K562 (cell line): ENCODE measurements at regions not wholly inside any gene's neighbourhood (a gene's known extent, or its start where the extent isn't known, plus 50 kb on each side); places are given as distances from the start of the nearest gene placed in this dataset.

Experiments used
- ATAC-seq: fragments of 200-7000 bp; cut with Tn5 transposase; 3 replicates; pipeline ENCODE4 v1.9.1; 2020; ENCODE audit warnings: moderate library complexity
- BruUV-seq: library from RNA; stranded (reverse); fragments of 400-500 nt; replicated peaks from 2 replicates; lab custom pipeline; 2021; lab: Mats Ljungman, UMichigan
- CTCF ChIA-PET: fragments of 300-600 bp; formaldehyde crosslinking; extraction: SDS; loops from one replicate; lab custom pipeline; 2021; ENCODE audit warnings: low intra/inter-chr PET ratio; lab: Yijun Ruan, JAX
- POLR2A ChIA-PET: fragments of 300-600, 350-650 bp; sonication (Branson Sonifier 250); formaldehyde crosslinking; extraction: SDS; loops from one replicate; lab custom pipeline; 2021; ENCODE audit warnings: antibody characterized with exemption, inconsistent platforms; lab: Yijun Ruan, JAX
- DNase-seq, 4 experiments: peaks; one replicate each; pipeline versions ENCODE4 v3.0.0 to v3.0.0-alpha.2; 2011 to 2018; ENCODE audit warnings: low spot score in 3 of 4, mixed read lengths in 3 of 4; ENCODE audit errors: extremely low read depth in 1 of 4
- FAIRE-seq: peaks from 2 replicates; lab custom pipeline; 2011; peaks lifted over from hg19 to GRCh38; lab: Jason Lieb, UNC
- H2AFZ ChIP-seq: 2 replicates; pipeline ENCODE4 v1.6.0; 2011; ENCODE audit warnings: low read depth, low read length, control low read depth, inconsistent platforms
- H3K27ac ChIP-seq: fragments of 200-600 bp; 3 replicates; pipeline ENCODE4 v1.8.0; 2011; ENCODE audit warnings: low read depth, mild to moderate bottlenecking, control low read depth, inconsistent platforms, low read length, moderate library complexity, mixed read lengths; ENCODE audit errors: extremely low read depth
- H3K27me3 ChIP-seq, 2 experiments: fragments of 300-600 bp in 1 of 2; 2 replicates in 1 of 2; 3 replicates in 1 of 2; pipeline versions ENCODE4 v1.6.0 to v1.8.0; 2011; ENCODE audit warnings: inconsistent platforms in 2 of 2, low read length in 2 of 2, mild to moderate bottlenecking in 1 of 2, mixed read lengths in 1 of 2, moderate library complexity in 1 of 2; ENCODE audit not compliant: control insufficient read depth in 2 of 2, insufficient read depth in 2 of 2
- H3K36me3 ChIP-seq: fragments of 300-600 bp; 3 replicates; pipeline ENCODE4 v1.8.0; 2011; ENCODE audit warnings: mild to moderate bottlenecking, low read length, inconsistent platforms; ENCODE audit not compliant: control insufficient read depth, insufficient read depth
- H3K4me1 ChIP-seq, 2 experiments: fragments of 200-600 bp in 1 of 2; replicated peaks in 1 of 2; 2 replicates in 1 of 2; 3 replicates in 1 of 2; pipeline versions ENCODE4 v1.5.1 to v1.8.0; 2011; ENCODE audit warnings: inconsistent platforms in 2 of 2, low read length in 2 of 2, mild to moderate bottlenecking in 1 of 2, mixed read lengths in 1 of 2, moderate library complexity in 1 of 2; ENCODE audit not compliant: control insufficient read depth in 2 of 2, insufficient read depth in 2 of 2
- H3K4me2 ChIP-seq: 2 replicates; pipeline ENCODE4 v1.6.1; 2011; ENCODE audit warnings: low read length, control low read depth, inconsistent platforms, mixed read lengths; ENCODE audit not compliant: insufficient read depth
- H3K4me3 ChIP-seq: fragments of 200-600 bp; sonication (generic), shearing (Covaris generic); 2 replicates; pipeline ENCODE4 v1.5.1; 2016; ENCODE audit warnings: control low read depth, inconsistent platforms
- H3K79me2 ChIP-seq: fragments of 200-600 bp; 3 replicates; pipeline ENCODE4 v1.8.0; 2011; ENCODE audit warnings: low read length, inconsistent platforms; ENCODE audit not compliant: control insufficient read depth, insufficient read depth
- H3K9ac ChIP-seq, 2 experiments: 2 replicates each; pipeline versions ENCODE4 v1.6.0 to v1.6.1; 2011; ENCODE audit warnings: low read depth in 2 of 2, low read length in 2 of 2, control low read depth in 1 of 2, inconsistent platforms in 1 of 2, mild to moderate bottlenecking in 1 of 2, mixed read lengths in 1 of 2; ENCODE audit not compliant: insufficient read depth in 1 of 2
- H3K9me1 ChIP-seq: one replicate; pipeline ENCODE4 v1.6.0; 2011; ENCODE audit warnings: inconsistent platforms, mild to moderate bottlenecking, low read length, moderate library complexity; ENCODE audit not compliant: control insufficient read depth, insufficient read depth
- H3K9me3 ChIP-seq: replicated peaks from 2 replicates; pipeline ENCODE4 v1.5.1; 2011; ENCODE audit warnings: low read depth, low read length, inconsistent platforms; ENCODE audit not compliant: control insufficient read depth, insufficient read depth
- H4K20me1 ChIP-seq: replicated peaks from 2 replicates; pipeline ENCODE4 v1.6.1; 2011; ENCODE audit warnings: low read length, inconsistent platforms, mixed read lengths; ENCODE audit not compliant: control insufficient read depth, insufficient read depth
- CBFA2T3 ChIP-seq: fragments of 450-650 bp; IDR thresholded peaks from 2 replicates; pipeline ENCODE4 v1.6.1; 2017
- CBX3 ChIP-seq, 2 experiments: IDR thresholded peaks; 1 replicate in 1 of 2; 2 replicates in 1 of 2; pipeline ENCODE4 v1.6.1; 2012; ENCODE audit warnings: inconsistent platforms in 2 of 2, low read length in 2 of 2, borderline replicate concordance in 1 of 2, control low read depth in 1 of 2
- MAZ ChIP-seq, 2 experiments: fragments of 450-650 bp in 1 of 2; sonication (generic) in 1 of 2; formaldehyde crosslinking; IDR thresholded peaks in 1 of 2; conservative IDR thresholded peaks in 1 of 2; 2 replicates each; pipeline versions ENCODE4 v1.4.0 to v1.5.0; 2020; ENCODE audit warnings: mild to moderate bottlenecking in 1 of 2, missing genetic modification reagents in 1 of 2
- SAFB ChIP-seq: fragments of 200-400 bp; formaldehyde crosslinking; IDR thresholded peaks from 2 replicates; pipeline ENCODE4 v1.6.1; 2017; ENCODE audit warnings: low read depth, low read length, borderline replicate concordance
- ZBTB12 ChIP-seq: fragments of 250-450 bp; sonication (Bioruptor Pico); IDR thresholded peaks from 2 replicates; pipeline ENCODE4 v1.4.0; 2020
- ZNF586 ChIP-seq: fragments of 450-650 bp; formaldehyde crosslinking; conservative IDR thresholded peaks from 2 replicates; pipeline ENCODE4 v1.4.0; 2020; ENCODE audit warnings: mild to moderate bottlenecking, moderate library complexity
- WGBS: fragments of 100-300 bp; shearing (Covaris generic); methylation state at CpG from one replicate; pipeline ENCODE4 v1.1.6; 2016; ENCODE audit warnings: low coverage, mixed read lengths; ENCODE audit not compliant: insufficient coverage; ENCODE audit errors: missing lambda C conversion rate; 5-methylcytosine and 5-hydroxymethylcytosine counted together
- in situ Hi-C: fragments of 300-500 bp; cut with MboI; formaldehyde crosslinking; loops from 4 replicates; pipeline ENCODE4 v1.15.0; 2018; ENCODE audit warnings: inconsistent platforms, mixed read lengths
- intact Hi-C: fragments of 100-400 bp; cut with micrococcal nuclease; formaldehyde crosslinking; loops from 2 replicates; pipeline ENCODE4 v1.14.2; 2022
- TF ChIP-seq, protein P1 (sequence below), 2 experiments: fragments of 450-650 bp in 1 of 2; IDR thresholded peaks; 2 replicates each; pipeline ENCODE4 v1.6.1; 2011 to 2017; ENCODE audit warnings: low read depth in 2 of 2, antibody characterized with exemption in 1 of 2, borderline replicate concordance in 1 of 2, low read length in 1 of 2, mild to moderate bottlenecking in 1 of 2, mixed read lengths in 1 of 2; ENCODE audit not compliant: control insufficient read depth in 1 of 2

GRCh38 chr13:57820924-57821323, 189.4 kb downstream of the PCDH17 start:
- FAIRE-seq = no peak

More at GRCh38 chr13:57820924-57821323, 189.4 kb downstream of the PCDH17 start:
- TF ChIP-seq, protein P1, sequence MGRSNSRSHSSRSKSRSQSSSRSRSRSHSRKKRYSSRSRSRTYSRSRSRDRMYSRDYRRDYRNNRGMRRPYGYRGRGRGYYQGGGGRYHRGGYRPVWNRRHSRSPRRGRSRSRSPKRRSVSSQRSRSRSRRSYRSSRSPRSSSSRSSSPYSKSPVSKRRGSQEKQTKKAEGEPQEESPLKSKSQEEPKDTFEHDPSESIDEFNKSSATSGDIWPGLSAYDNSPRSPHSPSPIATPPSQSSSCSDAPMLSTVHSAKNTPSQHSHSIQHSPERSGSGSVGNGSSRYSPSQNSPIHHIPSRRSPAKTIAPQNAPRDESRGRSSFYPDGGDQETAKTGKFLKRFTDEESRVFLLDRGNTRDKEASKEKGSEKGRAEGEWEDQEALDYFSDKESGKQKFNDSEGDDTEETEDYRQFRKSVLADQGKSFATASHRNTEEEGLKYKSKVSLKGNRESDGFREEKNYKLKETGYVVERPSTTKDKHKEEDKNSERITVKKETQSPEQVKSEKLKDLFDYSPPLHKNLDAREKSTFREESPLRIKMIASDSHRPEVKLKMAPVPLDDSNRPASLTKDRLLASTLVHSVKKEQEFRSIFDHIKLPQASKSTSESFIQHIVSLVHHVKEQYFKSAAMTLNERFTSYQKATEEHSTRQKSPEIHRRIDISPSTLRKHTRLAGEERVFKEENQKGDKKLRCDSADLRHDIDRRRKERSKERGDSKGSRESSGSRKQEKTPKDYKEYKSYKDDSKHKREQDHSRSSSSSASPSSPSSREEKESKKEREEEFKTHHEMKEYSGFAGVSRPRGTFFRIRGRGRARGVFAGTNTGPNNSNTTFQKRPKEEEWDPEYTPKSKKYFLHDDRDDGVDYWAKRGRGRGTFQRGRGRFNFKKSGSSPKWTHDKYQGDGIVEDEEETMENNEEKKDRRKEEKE (IDR thresholded peaks at IDR 0.05; ENCODE audit: borderline replicate concordance in 1 of 2, control insufficient read depth in 1 of 2, low read depth in 2 of 2, low read length in 1 of 2) = no peak
- TF ChIP-seq CBX3 (IDR thresholded peaks at IDR 0.05; ENCODE audit: borderline replicate concordance in 1 of 2, low read length in 2 of 2) (no peak), SAFB (no peak), MAZ (CRISPR knock-in tag; conservative IDR thresholded peaks at IDR 0.05 in 1 of 2, IDR thresholded peaks at IDR 0.05 in 1 of 2) (no peak), CBFA2T3 (no peak), ZNF586 (CRISPR knock-in tag) (no peak), ZBTB12 (no peak)
- TF ChIP-seq, all 486 proteins: peak for 0
- POLR2A ChIA-PET = no interaction called here
- Histone ChIP-seq H3K4me2 (no peak overlapping the region), H3K4me3 (no peak overlapping the region), H3K27me3 (no peaks in the 10 kb centered on the region), H3K4me1 (no peaks in the 10 kb centered on the region), H3K36me3 (no peaks in the 10 kb centered on the region), H3K9me1 (no peaks in the 10 kb centered on the region), H3K9me3 (no peaks in the 10 kb centered on the region), H4K20me1 (no peaks in the 10 kb centered on the region), H2AFZ (no peak overlapping the region), H3K79me2 (no peaks in the 10 kb centered on the region), H3K9ac (no peak overlapping the region), H3K27ac (no peak overlapping the region)
- ATAC-seq = no peak
- CTCF ChIA-PET = no interaction called here
- intact Hi-C loops (no loop called here), in situ Hi-C loops (no loop called here)
- no peak for DNase-seq
- no TSS peak for BruUV-seq
- WGBS = 0% methylated on average over 1 of the region's 1 CpG
